DMS153 (cell line): ENCODE measurements at regions not wholly inside any gene's neighbourhood (a gene's known extent, or its start where the extent isn't known, plus 50 kb on each side); places are given as distances from the start of the nearest gene placed in this dataset.

Source experiments
- DNase-seq: peaks from one replicate; lab custom pipeline; 2025; lab: John Stamatoyannopoulos, UW

- DNase-seq: no peak
These were observed 69.1 kb upstream of the GADD45A start for GRCh38 chr1:67615886-67616285.

GRCh38 chr1:67616394-67616985 is 68.5 kb upstream of the GADD45A start:
- DNase-seq: no peak

- no peak for DNase-seq
These were observed 66.5 kb upstream of the GADD45A start for GRCh38 chr1:67618285-67619018.

- no peak for DNase-seq
These were observed 65.9 kb upstream of the GADD45A start for GRCh38 chr1:67619080-67619479.

GRCh38 chr1:67623906-67624305 is 61.1 kb upstream of the GADD45A start:
- DNase-seq: no peak

- no peak for DNase-seq
These were observed 60.3 kb upstream of the GADD45A start for GRCh38 chr1:67624680-67625079.

GRCh38 chr1:67626090-67626860 is 58.7 kb upstream of the GADD45A start:
- no peak for DNase-seq

- DNase-seq: no peak
These were observed 58.2 kb upstream of the GADD45A start for GRCh38 chr1:67626861-67627235.

GRCh38 chr1:67627336-67627735 is 57.7 kb upstream of the GADD45A start:
- no peak for DNase-seq

- DNase-seq: no peak
These were observed 57.1 kb upstream of the GADD45A start for GRCh38 chr1:67627906-67628305.

- no peak for DNase-seq
These were observed 55.5 kb upstream of the GADD45A start for GRCh38 chr1:67629370-67630075.

GRCh38 chr1:67630438-67631045 is 54.5 kb upstream of the GADD45A start:
- DNase-seq: no peak

- no peak for DNase-seq
These were observed 52.6 kb upstream of the GADD45A start for GRCh38 chr1:67632356-67632755.

GRCh38 chr1:67632811-67633655 is 52.0 kb upstream of the GADD45A start:
- DNase-seq: no peak

- DNase-seq: no peak
These were observed 50.5 kb upstream of the GADD45A start for GRCh38 chr1:67634396-67634935.

GRCh38 chr1:67635055-67635809 is 49.8 kb upstream of the GADD45A start:
- no peak for DNase-seq
